Stomach (tissue), 4 donors: ENCODE measurements at regions not wholly inside any gene's neighbourhood (a gene's known extent, or its start where the extent isn't known, plus 50 kb on each side); places are given as distances from the start of the nearest gene placed in this dataset.
"Not testable (repeated sequence)": the region's sequence is repeated elsewhere in the genome, so short reads cannot be mapped to it uniquely, and the experiment has no call there.

Experiments
- CTCF ChIP-seq, 7 experiments: fragments of 450-650 bp in 4 of 7; fragments of 200-600 bp in 3 of 7; sonication (generic) in 3 of 7; IDR thresholded peaks; one replicate each; pipeline ENCODE4 v1.5.1; 2016 to 2019; ENCODE audit warnings: antibody characterized with exemption in 7 of 7, control low read depth in 2 of 7, mild to moderate bottlenecking in 1 of 7
- EP300 ChIP-seq: sonication (generic); formaldehyde crosslinking; IDR thresholded peaks from one replicate; pipeline ENCODE4 v1.6.1; 2017; ENCODE audit warnings: antibody characterized with exemption
- POLR2A ChIP-seq, 4 donors: fragments of 450-650 bp; IDR thresholded peaks; one replicate each; pipeline ENCODE4 v1.6.1; 2016; ENCODE audit warnings: antibody characterized with exemption in 4 of 4, control low read depth in 2 of 4, mild to moderate bottlenecking in 1 of 4, moderate library complexity in 1 of 4
- POLR2AphosphoS5 ChIP-seq, 3 donors: sonication (generic); formaldehyde crosslinking; IDR thresholded peaks; one replicate each; pipeline ENCODE4 v1.6.1; 2016; ENCODE audit warnings: antibody characterized with exemption in 3 of 3

GRCh38 chr2:91599000-91599399 lies 2907.5 kb downstream of the RPIA start:
- not testable (repeated sequence) for TF ChIP-seq EP300; POLR2A (IDR thresholded peaks at IDR 0.05); POLR2AphosphoS5 (IDR thresholded peaks at IDR 0.05); CTCF (IDR thresholded peaks at IDR 0.05)
